Hepatocyte (in vitro differentiated cells): ENCODE measurements at regions not wholly inside any gene's neighbourhood (a gene's known extent, or its start where the extent isn't known, plus 50 kb on each side); places are given as distances from the start of the nearest gene placed in this dataset.

Experiments
- DNase-seq: peaks from one replicate; pipeline ENCODE4 v3.0.0-alpha.2; 2016; ENCODE audit warnings: low spot score
- H2AFZ ChIP-seq: fragments of 200-600 bp; sonication (generic); 2 replicates; pipeline ENCODE4 v1.6.0; 2016; ENCODE audit warnings: antibody characterized with exemption, mild to moderate bottlenecking
- H3K27ac ChIP-seq: fragments of 200-600 bp; sonication (generic); 2 replicates; pipeline ENCODE4 v1.5.1; 2016; ENCODE audit warnings: mild to moderate bottlenecking
- H3K27me3 ChIP-seq: fragments of 200-600 bp; sonication (generic); 2 replicates; pipeline ENCODE4 v1.6.1; 2016
- H3K36me3 ChIP-seq: fragments of 200-600 bp; sonication (generic); replicated peaks from 2 replicates; pipeline ENCODE4 v1.5.1; 2016; ENCODE audit warnings: low read depth; ENCODE audit not compliant: insufficient read depth
- H3K4me1 ChIP-seq: fragments of 200-600 bp; sonication (generic); 2 replicates; pipeline ENCODE4 v1.5.1; 2016; ENCODE audit warnings: mild to moderate bottlenecking, moderate library complexity; ENCODE audit not compliant: insufficient read depth
- H3K4me2 ChIP-seq: fragments of 200-600 bp; sonication (generic); 2 replicates; pipeline ENCODE4 v1.6.0; 2016
- H3K4me3 ChIP-seq: fragments of 200-600 bp; sonication (generic); 2 replicates; pipeline ENCODE4 v1.5.1; 2016; ENCODE audit warnings: mild to moderate bottlenecking
- H3K79me2 ChIP-seq: fragments of 200-600 bp; sonication (generic); 2 replicates; pipeline ENCODE4 v1.6.0; 2017; ENCODE audit warnings: mild to moderate bottlenecking
- H3K9me2 ChIP-seq: fragments of 200-600 bp; sonication (generic); replicated peaks from 2 replicates; pipeline ENCODE4 v1.6.0; 2017; ENCODE audit warnings: mild to moderate bottlenecking; ENCODE audit not compliant: insufficient read depth
- H3K9me3 ChIP-seq: fragments of 200-600 bp; sonication (generic); 2 replicates; pipeline ENCODE4 v1.5.1; 2016; ENCODE audit warnings: low read depth, mild to moderate bottlenecking
- H4K20me1 ChIP-seq: fragments of 200-600 bp; sonication (generic); 2 replicates; pipeline ENCODE4 v1.6.0; 2016; ENCODE audit warnings: mild to moderate bottlenecking; ENCODE audit not compliant: insufficient read depth, poor library complexity, severe bottlenecking
- EZH2 ChIP-seq: fragments of 200-600 bp; sonication (generic); IDR thresholded peaks from 2 replicates; pipeline ENCODE4 v1.6.1; 2016; ENCODE audit warnings: antibody characterized with exemption, mild to moderate bottlenecking, borderline replicate concordance
- EZH2phosphoT487 ChIP-seq: fragments of 200-600 bp; sonication (generic); IDR thresholded peaks from one replicate; pipeline ENCODE4 v1.6.1; 2018; ENCODE audit warnings: antibody characterized with exemption, mild to moderate bottlenecking, low read depth, moderate library complexity; ENCODE audit not compliant: unreplicated experiment, severe bottlenecking
- WGBS: methylation state at CpG from one replicate; pipeline ENCODE4 v1.1.6; 2016; ENCODE audit warnings: low lambda C conversion rate; ENCODE audit errors: missing lambda C conversion rate; 5-methylcytosine and 5-hydroxymethylcytosine counted together
- TF ChIP-seq, protein P1 (sequence below): fragments of 200-600 bp; sonication (generic); IDR thresholded peaks from 2 replicates; pipeline ENCODE4 v1.5.1; 2016; ENCODE audit warnings: antibody characterized with exemption, mild to moderate bottlenecking; ENCODE audit not compliant: poor library complexity

DNA sequence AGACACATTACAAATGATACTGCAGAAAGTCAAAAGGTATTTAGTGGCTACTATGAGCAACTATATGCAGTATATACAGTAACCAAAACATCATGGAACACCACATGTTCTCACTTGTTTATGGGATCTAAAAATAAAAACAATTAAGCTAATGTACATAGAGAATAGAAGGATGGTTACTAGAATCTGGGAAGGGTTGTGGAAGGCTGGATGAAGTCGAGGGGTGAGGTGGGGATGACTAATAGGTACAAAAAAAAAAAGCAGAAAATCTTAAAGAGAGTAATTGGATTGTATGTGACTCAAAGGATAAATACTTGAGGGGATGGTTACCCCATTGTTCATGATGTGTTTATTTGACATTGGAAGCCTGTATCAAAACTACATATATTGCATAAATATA is 848.8 kb upstream of the GBE1 start:
- H3K27me3 ChIP-seq: no peaks in the 10 kb centered on the region
- H2AFZ ChIP-seq: no peak overlapping the region
- H3K36me3 ChIP-seq: no peaks in the 10 kb centered on the region
- no peaks in the 10 kb centered on the region for H3K79me2 ChIP-seq
- H3K4me2 ChIP-seq: no peak overlapping the region
- no peak for DNase-seq
- H3K9me2 ChIP-seq: no peaks in the 10 kb centered on the region
- no peaks in the 10 kb centered on the region for H3K9me3 ChIP-seq
- no peaks in the 10 kb centered on the region for H3K4me1 ChIP-seq
- TF ChIP-seq EZH2phosphoT487: no peak
- TF ChIP-seq EZH2: no peak
- TF ChIP-seq, protein P1, sequence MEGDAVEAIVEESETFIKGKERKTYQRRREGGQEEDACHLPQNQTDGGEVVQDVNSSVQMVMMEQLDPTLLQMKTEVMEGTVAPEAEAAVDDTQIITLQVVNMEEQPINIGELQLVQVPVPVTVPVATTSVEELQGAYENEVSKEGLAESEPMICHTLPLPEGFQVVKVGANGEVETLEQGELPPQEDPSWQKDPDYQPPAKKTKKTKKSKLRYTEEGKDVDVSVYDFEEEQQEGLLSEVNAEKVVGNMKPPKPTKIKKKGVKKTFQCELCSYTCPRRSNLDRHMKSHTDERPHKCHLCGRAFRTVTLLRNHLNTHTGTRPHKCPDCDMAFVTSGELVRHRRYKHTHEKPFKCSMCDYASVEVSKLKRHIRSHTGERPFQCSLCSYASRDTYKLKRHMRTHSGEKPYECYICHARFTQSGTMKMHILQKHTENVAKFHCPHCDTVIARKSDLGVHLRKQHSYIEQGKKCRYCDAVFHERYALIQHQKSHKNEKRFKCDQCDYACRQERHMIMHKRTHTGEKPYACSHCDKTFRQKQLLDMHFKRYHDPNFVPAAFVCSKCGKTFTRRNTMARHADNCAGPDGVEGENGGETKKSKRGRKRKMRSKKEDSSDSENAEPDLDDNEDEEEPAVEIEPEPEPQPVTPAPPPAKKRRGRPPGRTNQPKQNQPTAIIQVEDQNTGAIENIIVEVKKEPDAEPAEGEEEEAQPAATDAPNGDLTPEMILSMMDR: no peak
- WGBS: 73% methylated on average over 1 of the region's 1 CpG
- H4K20me1 ChIP-seq: no peaks in the 10 kb centered on the region
- H3K4me3 ChIP-seq: no peak overlapping the region
- no peak overlapping the region for H3K27ac ChIP-seq

DNA sequence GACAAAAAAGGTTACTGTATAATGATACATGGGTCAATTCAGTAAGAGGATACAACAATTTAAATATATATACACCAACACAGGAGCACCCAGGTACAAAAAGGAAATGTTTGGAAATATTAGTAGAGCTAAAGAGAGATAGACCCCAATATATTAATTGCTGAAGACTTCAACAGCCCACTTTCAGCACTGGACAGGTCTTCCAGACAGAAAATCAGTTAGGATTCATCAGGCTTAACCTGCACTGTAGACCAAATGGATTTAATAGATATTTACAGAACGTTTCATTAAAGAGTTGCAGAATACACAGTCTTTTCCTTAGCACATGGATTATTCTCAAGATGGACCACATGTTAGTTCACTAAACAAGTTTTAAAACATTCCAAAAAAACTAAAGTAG is 845.9 kb upstream of the GBE1 start:
- no peaks in the 10 kb centered on the region for H3K9me2 ChIP-seq
- no peak overlapping the region for H3K4me2 ChIP-seq
- no peak overlapping the region for H3K27ac ChIP-seq
- no peaks in the 10 kb centered on the region for H4K20me1 ChIP-seq
- no peak overlapping the region for H2AFZ ChIP-seq
- no peaks in the 10 kb centered on the region for H3K9me3 ChIP-seq
- no peak overlapping the region for H3K4me3 ChIP-seq
- no peaks in the 10 kb centered on the region for H3K27me3 ChIP-seq
- H3K79me2 ChIP-seq: no peaks in the 10 kb centered on the region
- TF ChIP-seq, protein P1: no peak
- TF ChIP-seq EZH2 (no peak), EZH2phosphoT487 (no peak)
- 90% methylated on average over 1 of the region's 1 CpG for WGBS
- H3K36me3 ChIP-seq: no peaks in the 10 kb centered on the region
- H3K4me1 ChIP-seq: no peaks in the 10 kb centered on the region
- no peak for DNase-seq

DNA sequence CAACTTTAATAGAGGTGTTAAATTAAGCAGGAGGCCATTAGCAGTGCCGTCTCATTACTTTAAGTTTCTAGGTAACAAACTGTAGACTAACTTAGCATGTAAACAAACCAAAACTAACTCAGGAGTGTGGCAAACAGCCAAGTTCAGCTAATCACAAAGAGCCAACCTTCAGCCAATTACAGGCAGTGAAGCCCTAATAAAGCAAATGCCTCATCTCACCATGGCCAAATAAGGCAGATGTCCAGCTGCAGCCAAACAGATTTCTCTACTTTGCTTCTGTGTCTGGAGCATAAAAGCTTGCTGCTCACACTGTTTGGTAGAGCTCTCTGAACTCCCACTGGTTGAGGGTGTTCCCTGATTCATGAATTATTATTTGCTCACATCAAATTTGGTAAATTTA is 835.4 kb upstream of the GBE1 start:
- no peak for TF ChIP-seq EZH2phosphoT487
- TF ChIP-seq EZH2: no peak
- TF ChIP-seq, protein P1: no peak
- H3K9me3 ChIP-seq: no peaks in the 10 kb centered on the region
- no peak overlapping the region for H3K27ac ChIP-seq
- H4K20me1 ChIP-seq: no peaks in the 10 kb centered on the region
- H3K79me2 ChIP-seq: no peaks in the 10 kb centered on the region
- no peak for DNase-seq
- H3K4me1 ChIP-seq: no peaks in the 10 kb centered on the region
- H3K4me2 ChIP-seq: no peak overlapping the region
- no peaks in the 10 kb centered on the region for H3K27me3 ChIP-seq
- no peak overlapping the region for H3K4me3 ChIP-seq
- WGBS: 92% methylated on average over 1 of the region's 1 CpG
- no peak overlapping the region for H2AFZ ChIP-seq
- no peaks in the 10 kb centered on the region for H3K9me2 ChIP-seq
- H3K36me3 ChIP-seq: no peaks in the 10 kb centered on the region

DNA sequence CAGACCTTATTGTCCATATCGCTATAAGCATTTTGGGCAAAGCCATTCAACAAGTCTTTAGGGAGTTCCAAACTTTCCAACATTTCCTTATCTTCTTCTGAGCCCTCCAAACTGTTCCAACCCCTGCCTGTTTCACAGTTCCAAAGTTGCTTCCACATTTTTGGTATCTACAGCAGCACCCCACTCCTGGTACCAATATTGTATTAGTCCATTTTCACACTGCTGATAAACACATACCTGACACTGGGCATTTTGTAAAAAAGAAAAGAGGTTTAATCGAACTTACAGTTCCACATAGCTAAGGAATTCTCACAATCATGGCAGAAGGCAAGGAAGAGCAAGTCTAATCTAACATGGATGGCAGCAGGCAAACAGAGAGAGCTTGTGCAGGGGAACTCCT is 834.1 kb upstream of the GBE1 start:
- Histone ChIP-seq H3K4me3 (no peak overlapping the region), H4K20me1 (no peaks in the 10 kb centered on the region), H3K9me3 (no peaks in the 10 kb centered on the region), H3K27me3 (no peaks in the 10 kb centered on the region), H3K36me3 (no peaks in the 10 kb centered on the region), H3K27ac (no peak overlapping the region), H3K4me2 (no peak overlapping the region), H2AFZ (no peak overlapping the region), H3K79me2 (no peaks in the 10 kb centered on the region), H3K4me1 (no peaks in the 10 kb centered on the region), H3K9me2 (no peaks in the 10 kb centered on the region)
- 79% methylated on average over 2 of the region's 2 CpGs for WGBS
- no peak for DNase-seq
- TF ChIP-seq, protein P1: no peak
- no peak for TF ChIP-seq EZH2phosphoT487
- TF ChIP-seq EZH2: no peak
